SKM-1 (cell line): ENCODE measurements at regions not wholly inside any gene's neighbourhood (a gene's known extent, or its start where the extent isn't known, plus 50 kb on each side); places are given as distances from the start of the nearest gene placed in this dataset.

ENCODE experiments used
- DNase-seq: peaks from one replicate; lab custom pipeline; 2025; ENCODE audit not compliant: unreplicated experiment; lab: John Stamatoyannopoulos, UW

GRCh38 chr10:111784946-111785465 lies 398.6 kb downstream of the GPAM start:
- no peak for DNase-seq

DNA sequence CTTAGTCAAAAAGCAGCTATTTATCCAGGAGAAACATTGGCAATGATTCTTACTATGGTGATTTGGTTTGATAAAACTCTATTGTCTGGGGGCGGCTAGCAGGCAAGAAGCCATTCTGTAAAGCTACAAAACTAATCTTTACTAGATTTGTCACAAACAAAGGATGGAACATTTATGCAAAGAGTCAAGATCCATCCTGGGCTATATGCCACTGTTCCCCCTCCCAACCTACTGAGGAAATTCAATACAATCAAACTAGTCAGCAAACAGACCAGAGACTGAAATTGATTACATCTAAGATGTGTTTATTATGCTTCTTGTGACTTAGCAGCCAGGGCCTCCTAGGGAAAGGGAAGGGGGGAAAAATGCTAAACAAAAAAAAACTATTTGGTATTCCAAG lies 397.6 kb downstream of the GPAM start:
- no peak for DNase-seq

DNA sequence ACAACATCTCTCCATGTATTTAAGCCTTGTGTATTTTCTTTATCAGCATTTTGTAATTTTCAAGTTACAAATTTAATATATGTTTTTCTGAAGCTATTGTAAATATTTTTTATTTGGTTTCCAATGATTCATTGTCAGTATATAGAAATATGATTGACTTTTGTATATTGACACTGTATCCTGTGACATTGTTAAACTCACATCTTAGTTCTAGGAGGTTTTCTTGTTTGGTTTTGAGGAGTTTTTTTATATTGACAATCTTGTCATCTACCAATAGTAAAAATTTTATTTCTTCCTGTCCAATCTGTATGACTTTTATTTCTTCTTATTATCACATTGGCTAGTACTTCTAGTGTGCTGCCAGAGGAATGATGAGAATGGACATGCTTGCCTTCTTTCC lies 393.7 kb downstream of the GPAM start:
- no peak for DNase-seq

DNA sequence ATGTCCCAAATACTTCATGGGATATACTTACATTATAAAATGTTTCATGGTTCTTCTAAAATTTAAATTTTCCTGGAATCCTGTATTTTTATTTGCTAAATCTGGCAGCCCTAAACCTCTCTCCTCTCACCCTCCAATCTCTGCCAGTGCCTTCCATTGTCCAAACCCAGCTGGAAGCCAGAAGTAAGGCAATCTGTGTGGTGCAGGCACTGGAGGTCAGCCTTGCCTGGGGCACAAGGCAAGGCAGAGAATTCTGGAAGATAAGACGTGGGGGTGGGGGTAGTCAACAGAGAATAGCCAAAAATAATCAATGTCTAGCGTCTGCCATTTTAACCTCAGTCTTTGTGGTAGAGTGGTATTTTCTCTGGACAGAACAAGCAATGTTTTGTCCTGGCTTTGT lies 381.7 kb downstream of the GPAM start:
- DNase-seq, result no peak

- DNase-seq, result no peak
Observed at GRCh38 chr10:111804781-111805180, 378.8 kb downstream of the GPAM start.

DNA sequence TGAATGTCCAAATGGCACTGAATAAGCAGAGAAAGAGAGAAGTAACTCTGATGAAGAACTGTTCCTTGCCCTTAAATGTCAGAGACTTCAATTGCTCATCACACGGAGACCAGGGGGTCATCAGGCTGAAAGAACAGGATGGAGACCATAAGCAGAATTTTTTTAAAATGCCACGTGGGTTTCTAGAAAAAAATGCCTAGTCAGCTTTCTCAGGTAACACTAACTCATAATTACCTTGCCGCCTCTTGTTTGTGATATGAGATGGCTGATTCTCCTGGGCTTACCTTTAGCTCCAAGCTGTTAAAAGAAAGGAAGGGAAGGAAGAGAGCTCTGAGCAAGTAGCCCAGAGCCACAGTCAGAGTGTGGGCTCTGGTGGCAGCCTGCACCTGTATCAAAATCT lies 372.0 kb downstream of the GPAM start:
- no peak for DNase-seq

- DNase-seq, result no peak
Observed at GRCh38 chr10:111820471-111820870, 363.1 kb downstream of the GPAM start.

DNA sequence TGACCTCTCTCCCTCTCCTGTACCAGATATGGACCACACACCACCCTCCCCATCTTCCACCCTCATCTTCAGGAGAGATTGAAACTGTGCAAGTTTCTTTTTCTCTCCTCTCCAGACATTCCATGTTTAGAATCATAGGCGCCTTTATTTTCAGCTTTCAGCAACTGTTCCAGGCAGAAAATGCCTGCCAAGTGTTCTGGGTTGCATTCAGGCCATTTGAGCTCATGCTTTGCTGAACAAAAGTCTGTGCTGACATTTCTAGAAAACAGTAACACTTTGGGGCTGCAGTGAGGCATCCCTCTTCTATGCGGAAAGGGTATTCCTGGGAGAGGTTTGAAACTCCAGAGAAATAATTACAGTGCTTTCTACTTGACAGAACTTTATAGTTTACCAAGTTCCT lies 361.7 kb downstream of the GPAM start:
- no peak for DNase-seq

DNA sequence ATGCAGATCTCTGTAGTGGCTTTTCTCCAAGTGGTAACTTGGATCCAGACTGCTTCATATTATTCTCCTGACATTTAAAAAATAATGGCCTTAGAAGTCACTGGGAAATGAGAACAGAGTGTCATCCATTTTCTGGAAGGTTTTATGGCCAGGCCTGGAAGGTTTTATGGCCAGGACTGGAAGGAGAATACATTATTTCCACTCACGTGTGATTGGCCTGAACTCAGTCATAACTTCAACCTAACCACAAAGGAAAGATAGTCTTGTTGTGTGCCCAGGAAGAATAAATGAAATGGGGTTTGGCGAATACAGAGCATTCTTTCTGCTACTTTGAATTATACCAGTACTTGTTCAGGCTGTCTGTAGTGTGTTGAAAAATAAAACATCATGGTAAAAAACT lies 360.9 kb downstream of the GPAM start:
- DNase-seq, result no peak

DNA sequence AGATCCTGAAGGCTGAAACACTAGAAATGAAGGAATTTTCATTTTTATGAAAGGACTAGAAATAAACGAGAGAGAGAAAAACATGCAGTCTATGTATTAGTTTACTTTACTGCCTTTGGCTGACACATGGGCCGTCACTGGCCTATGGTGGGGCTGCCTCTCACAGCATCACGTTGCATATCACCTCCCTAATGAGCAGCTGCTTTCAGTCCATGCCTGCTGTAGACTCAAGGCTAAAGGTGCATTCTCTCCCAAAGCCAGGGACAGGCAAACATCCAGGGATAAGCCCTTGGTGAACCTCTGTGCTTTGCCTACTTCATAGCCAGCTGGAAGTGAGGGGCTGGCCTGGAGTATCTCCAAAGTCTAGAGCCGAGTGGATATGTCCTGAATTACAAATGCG lies 359.4 kb downstream of the GPAM start:
- DNase-seq, result no peak

- no peak for DNase-seq
Observed at GRCh38 chr10:111830359-111830758, 353.2 kb downstream of the GPAM start.

DNA sequence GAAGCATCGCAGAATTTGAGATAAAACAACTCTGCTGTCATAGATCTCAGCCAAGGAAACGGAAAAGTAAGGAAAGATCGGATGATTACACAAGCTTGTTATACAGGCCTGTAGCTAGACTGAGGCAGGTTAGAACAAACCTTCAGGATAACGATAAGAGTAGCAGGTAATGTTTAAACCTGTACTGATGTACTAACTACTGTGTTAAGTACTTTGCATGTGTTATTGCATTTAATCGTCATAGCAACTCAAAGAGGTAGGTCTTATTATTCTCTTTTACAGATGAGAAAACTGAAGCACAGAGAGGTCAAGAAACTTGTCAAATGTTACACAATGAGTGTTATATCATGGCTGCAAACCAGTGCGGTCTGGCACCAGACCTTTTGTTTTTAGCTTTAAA lies 352.5 kb downstream of the GPAM start:
- no peak for DNase-seq

- no peak for DNase-seq
Observed at GRCh38 chr10:111833251-111833650, 350.3 kb downstream of the GPAM start.

GRCh38 chr10:111835574-111835973 lies 348.0 kb downstream of the GPAM start:
- no peak for DNase-seq

GRCh38 chr10:111836064-111836463 lies 347.5 kb downstream of the GPAM start:
- no peak for DNase-seq

DNA sequence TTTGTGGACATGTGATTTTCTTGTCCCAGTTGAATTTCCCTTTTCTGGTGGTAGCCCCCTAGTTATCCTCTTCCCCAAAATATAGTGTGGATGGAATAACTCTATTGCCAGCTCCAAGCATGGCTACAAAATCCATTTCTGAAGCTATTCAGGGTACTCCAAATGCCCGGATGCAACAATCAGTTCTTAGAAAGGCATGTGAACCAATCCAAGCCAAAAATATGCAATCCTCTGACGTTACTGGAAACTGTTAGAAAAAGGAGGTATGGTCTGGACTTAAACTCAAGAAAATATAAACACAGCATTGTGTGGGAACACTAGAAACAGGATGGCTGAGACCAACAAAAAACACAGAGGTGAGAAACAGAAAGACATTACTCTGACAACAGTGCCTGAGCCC lies 347.0 kb downstream of the GPAM start:
- DNase-seq, result no peak

GRCh38 chr10:111837086-111837485 lies 346.5 kb downstream of the GPAM start:
- DNase-seq, result no peak

DNA sequence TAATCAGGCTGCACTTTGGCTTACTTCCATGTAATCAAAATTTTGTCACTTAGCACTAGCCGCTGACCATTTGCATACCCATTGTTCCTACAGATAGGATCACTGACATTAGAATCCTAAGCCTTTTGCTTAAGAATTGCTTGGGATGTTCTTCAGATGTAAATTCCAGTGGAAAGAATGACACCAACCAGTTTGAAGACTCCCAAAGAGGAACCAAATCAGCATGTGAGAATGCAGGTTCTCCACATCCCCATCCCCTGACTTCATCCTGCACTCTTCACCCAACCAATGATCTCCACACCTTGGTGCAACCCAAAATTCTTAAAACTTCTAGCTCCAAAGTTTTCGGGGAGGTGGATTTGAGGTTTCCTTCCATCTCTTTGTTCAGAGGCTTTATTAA lies 345.6 kb downstream of the GPAM start:
- DNase-seq, result no peak

GRCh38 chr10:111840546-111840945 lies 343.0 kb downstream of the GPAM start:
- no peak for DNase-seq

- DNase-seq, result no peak
Observed at GRCh38 chr10:111852801-111853200, 330.8 kb downstream of the GPAM start.

DNA sequence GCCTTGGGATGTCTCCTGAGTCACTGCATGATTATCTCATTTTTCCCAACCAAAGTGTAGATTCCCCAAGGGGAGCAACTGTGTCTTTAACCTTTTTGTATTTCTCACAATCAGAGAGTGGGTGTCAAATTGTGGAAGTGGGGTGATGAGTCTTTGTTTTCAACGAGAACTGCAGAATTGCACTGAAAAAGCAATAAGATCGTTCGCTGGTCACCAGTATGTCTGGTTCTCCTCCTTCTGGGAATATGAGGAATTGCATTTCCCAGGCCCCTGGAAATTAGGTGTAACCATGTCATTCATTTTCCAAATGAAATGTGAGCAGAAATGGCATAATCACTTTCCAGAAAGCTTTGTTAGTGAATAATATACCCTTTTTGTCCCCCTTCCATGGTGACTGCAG lies 326.9 kb downstream of the GPAM start:
- no peak for DNase-seq

DNA sequence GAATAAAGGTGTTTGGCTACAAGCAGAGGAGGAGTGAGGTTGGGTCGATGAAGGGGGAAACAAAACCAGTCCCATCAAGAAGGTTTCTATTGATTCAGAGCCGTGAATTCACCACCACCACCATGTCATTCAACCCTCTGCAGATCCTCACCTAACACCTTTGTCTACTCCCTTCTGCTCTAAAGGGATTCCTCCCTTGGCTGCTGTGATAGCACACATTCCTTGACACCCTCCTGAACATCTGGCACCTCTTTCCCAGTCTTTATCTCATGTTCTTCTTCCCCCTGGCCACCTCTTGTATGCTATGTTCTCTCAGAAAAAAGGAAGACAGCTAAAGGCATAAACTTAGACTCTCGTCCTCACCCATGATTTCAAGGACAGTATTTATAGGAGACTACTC lies 318.0 kb downstream of the GPAM start:
- no peak for DNase-seq

- no peak for DNase-seq
Observed at GRCh38 chr10:111871458-111871857, 312.1 kb downstream of the GPAM start.

GRCh38 chr10:111872591-111872990 lies 311.0 kb downstream of the GPAM start:
- DNase-seq, result no peak
